ENCODE measurements at regions not wholly inside any gene's neighbourhood (a gene's known extent, or its start where the extent isn't known, plus 50 kb on each side); places are given as distances from the start of the nearest gene placed in this dataset.
"Not testable (repeated sequence)": the region's sequence is repeated elsewhere in the genome, so short reads cannot be mapped to it uniquely, and the experiment has no call there.

DNA sequence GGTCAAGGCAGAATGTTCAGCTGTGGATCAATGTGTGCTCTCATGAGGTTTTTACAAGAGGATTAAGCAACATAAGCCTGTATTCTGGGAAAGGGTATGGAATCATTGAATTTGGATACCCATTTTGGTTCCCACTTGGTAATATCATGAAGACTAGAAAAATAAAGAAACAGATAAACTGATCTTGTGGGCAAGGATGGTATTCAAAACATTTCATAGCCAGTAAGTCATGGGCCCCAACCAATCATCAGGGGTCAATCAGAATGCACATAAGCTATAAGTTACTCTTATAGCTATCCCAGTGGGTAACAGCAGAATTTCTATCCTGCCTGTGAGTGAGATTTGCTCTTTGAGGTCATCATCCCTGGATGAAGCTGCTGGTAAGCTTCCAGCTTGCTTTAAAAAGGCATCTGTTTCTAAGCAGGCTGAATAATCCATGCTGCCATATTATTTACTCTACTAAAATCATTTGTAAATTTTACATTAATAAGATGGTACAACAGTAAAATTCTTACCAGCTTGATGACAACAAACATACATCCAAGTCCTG is 291.2 kb downstream of the RAD51AP2 start:
- Mint-ChIP-seq H3K4me3 (ENCODE audit: low read depth, unreplicated experiment) (no peak overlapping the region), H3K9me3 (ENCODE audit: low read depth, unreplicated experiment) (peaks cover 12% of the 10 kb centered on the region), H3K4me1 (ENCODE audit: low read depth, unreplicated experiment) (no peaks in the 10 kb centered on the region), H3K27me3 (ENCODE audit: unreplicated experiment) (no peaks in the 10 kb centered on the region), H3K27ac (ENCODE audit: unreplicated experiment) (no peak overlapping the region), H3K36me3 (ENCODE audit: insufficient read depth, unreplicated experiment) (no peaks in the 10 kb centered on the region)
- CTCF ChIA-PET: no interaction called here
- intact Hi-C loops (cut with micrococcal nuclease; ENCODE audit: unreplicated experiment): no loop called here
- TF ChIP-seq, protein P1, sequence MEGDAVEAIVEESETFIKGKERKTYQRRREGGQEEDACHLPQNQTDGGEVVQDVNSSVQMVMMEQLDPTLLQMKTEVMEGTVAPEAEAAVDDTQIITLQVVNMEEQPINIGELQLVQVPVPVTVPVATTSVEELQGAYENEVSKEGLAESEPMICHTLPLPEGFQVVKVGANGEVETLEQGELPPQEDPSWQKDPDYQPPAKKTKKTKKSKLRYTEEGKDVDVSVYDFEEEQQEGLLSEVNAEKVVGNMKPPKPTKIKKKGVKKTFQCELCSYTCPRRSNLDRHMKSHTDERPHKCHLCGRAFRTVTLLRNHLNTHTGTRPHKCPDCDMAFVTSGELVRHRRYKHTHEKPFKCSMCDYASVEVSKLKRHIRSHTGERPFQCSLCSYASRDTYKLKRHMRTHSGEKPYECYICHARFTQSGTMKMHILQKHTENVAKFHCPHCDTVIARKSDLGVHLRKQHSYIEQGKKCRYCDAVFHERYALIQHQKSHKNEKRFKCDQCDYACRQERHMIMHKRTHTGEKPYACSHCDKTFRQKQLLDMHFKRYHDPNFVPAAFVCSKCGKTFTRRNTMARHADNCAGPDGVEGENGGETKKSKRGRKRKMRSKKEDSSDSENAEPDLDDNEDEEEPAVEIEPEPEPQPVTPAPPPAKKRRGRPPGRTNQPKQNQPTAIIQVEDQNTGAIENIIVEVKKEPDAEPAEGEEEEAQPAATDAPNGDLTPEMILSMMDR (IDR thresholded peaks at IDR 0.05; ENCODE audit: unreplicated experiment): no peak
- DNase-seq: no peak
- BruUV-seq (replicated peaks): no TSS peak

GRCh38 chr2:17223211-17223610 is 295.0 kb downstream of the RAD51AP2 start:
- intact Hi-C loops (cut with micrococcal nuclease; ENCODE audit: unreplicated experiment): no loop called here
- Mint-ChIP-seq H3K36me3 (ENCODE audit: insufficient read depth, unreplicated experiment) (no peaks in the 10 kb centered on the region), H3K27me3 (ENCODE audit: unreplicated experiment) (no peaks in the 10 kb centered on the region), H3K27ac (ENCODE audit: unreplicated experiment) (no peak overlapping the region), H3K9me3 (ENCODE audit: low read depth, unreplicated experiment) (peaks cover 8% of the 10 kb centered on the region), H3K4me1 (ENCODE audit: low read depth, unreplicated experiment) (no peaks in the 10 kb centered on the region), H3K4me3 (ENCODE audit: low read depth, unreplicated experiment) (no peak overlapping the region)
- DNase-seq: no peak
- no TSS peak for BruUV-seq (replicated peaks)
- CTCF ChIA-PET: no interaction called here
- TF ChIP-seq, protein P1 (IDR thresholded peaks at IDR 0.05; ENCODE audit: unreplicated experiment): no peak

GRCh38 chr2:17208511-17208910 is 309.7 kb downstream of the RAD51AP2 start:
- H3K36me3 Mint-ChIP-seq (ENCODE audit: insufficient read depth, unreplicated experiment): no peaks in the 10 kb centered on the region
- no TSS peak for BruUV-seq (replicated peaks)
- H3K27ac Mint-ChIP-seq (ENCODE audit: unreplicated experiment): no peak overlapping the region
- no peaks in the 10 kb centered on the region for H3K4me1 Mint-ChIP-seq (ENCODE audit: low read depth, unreplicated experiment)
- CTCF ChIA-PET: no interaction called here
- H3K27me3 Mint-ChIP-seq (ENCODE audit: unreplicated experiment): no peaks in the 10 kb centered on the region
- TF ChIP-seq, protein P1 (IDR thresholded peaks at IDR 0.05; ENCODE audit: unreplicated experiment): no peak
- no peak for DNase-seq
- H3K9me3 Mint-ChIP-seq (ENCODE audit: low read depth, unreplicated experiment): peaks cover 8% of the 10 kb centered on the region
- intact Hi-C loops (cut with micrococcal nuclease; ENCODE audit: unreplicated experiment): no loop called here
- H3K4me3 Mint-ChIP-seq (ENCODE audit: low read depth, unreplicated experiment): no peak overlapping the region

DNA sequence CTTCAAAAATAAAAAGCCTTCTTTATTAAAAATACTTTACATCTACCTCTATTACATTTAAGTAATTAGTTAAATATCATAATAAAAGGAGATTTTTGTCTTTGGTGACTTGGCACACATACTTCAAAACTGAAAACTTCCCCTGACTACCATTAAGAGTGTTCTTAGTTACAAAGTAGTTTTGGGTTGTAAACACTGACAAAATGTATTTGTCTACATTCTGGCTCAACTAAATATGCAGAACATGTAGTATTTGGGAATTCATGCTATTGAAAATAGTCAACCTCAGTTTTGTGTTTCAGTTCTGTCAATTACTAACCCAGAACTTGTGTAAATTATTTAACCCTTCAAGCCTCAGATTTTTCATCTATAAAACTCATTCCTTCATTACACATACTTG is 311.5 kb downstream of the RAD51AP2 start:
- DNase-seq: no peak
- Mint-ChIP-seq H3K36me3 (ENCODE audit: insufficient read depth, unreplicated experiment) (no peaks in the 10 kb centered on the region), H3K4me1 (ENCODE audit: low read depth, unreplicated experiment) (no peaks in the 10 kb centered on the region), H3K9me3 (ENCODE audit: low read depth, unreplicated experiment) (peaks cover 8% of the 10 kb centered on the region), H3K27me3 (ENCODE audit: unreplicated experiment) (no peaks in the 10 kb centered on the region), H3K4me3 (ENCODE audit: low read depth, unreplicated experiment) (no peak overlapping the region), H3K27ac (ENCODE audit: unreplicated experiment) (no peak overlapping the region)
- CTCF ChIA-PET: no interaction called here
- no TSS peak for BruUV-seq (replicated peaks)
- intact Hi-C loops (cut with micrococcal nuclease; ENCODE audit: unreplicated experiment): no loop called here
- TF ChIP-seq, protein P1 (IDR thresholded peaks at IDR 0.05; ENCODE audit: unreplicated experiment): no peak

GRCh38 chr2:17204214-17204613 is 314.0 kb downstream of the RAD51AP2 start:
- H3K4me3 Mint-ChIP-seq (ENCODE audit: low read depth, unreplicated experiment); H3K27me3 Mint-ChIP-seq (ENCODE audit: unreplicated experiment); H3K36me3 Mint-ChIP-seq (ENCODE audit: insufficient read depth, unreplicated experiment); BruUV-seq (replicated peaks); intact Hi-C loops (cut with micrococcal nuclease; ENCODE audit: unreplicated experiment); CTCF ChIA-PET; DNase-seq; H3K27ac Mint-ChIP-seq (ENCODE audit: unreplicated experiment); H3K4me1 Mint-ChIP-seq (ENCODE audit: low read depth, unreplicated experiment): not testable (repeated sequence)
- H3K9me3 Mint-ChIP-seq (ENCODE audit: low read depth, unreplicated experiment): peaks cover 10% of the 10 kb centered on the region

- DNase-seq; H3K4me3 Mint-ChIP-seq (ENCODE audit: low read depth, unreplicated experiment); H3K36me3 Mint-ChIP-seq (ENCODE audit: insufficient read depth, unreplicated experiment); BruUV-seq (replicated peaks); CTCF ChIA-PET; H3K27me3 Mint-ChIP-seq (ENCODE audit: unreplicated experiment); H3K4me1 Mint-ChIP-seq (ENCODE audit: low read depth, unreplicated experiment); H3K27ac Mint-ChIP-seq (ENCODE audit: unreplicated experiment); intact Hi-C loops (cut with micrococcal nuclease; ENCODE audit: unreplicated experiment): not testable (repeated sequence)
- H3K9me3 Mint-ChIP-seq (ENCODE audit: low read depth, unreplicated experiment): peaks cover 12% of the 10 kb centered on the region
Observed at GRCh38 chr2:17202628-17203027, 315.6 kb downstream of the RAD51AP2 start.
